ENCODE measurements at regions not wholly inside any gene's neighbourhood (a gene's known extent, or its start where the extent isn't known, plus 50 kb on each side); places are given as distances from the start of the nearest gene placed in this dataset.
"Not testable (repeated sequence)": the region's sequence is repeated elsewhere in the genome, so short reads cannot be mapped to it uniquely, and the experiment has no call there.

GRCh38 chr2:7427293-7428060 is 510.3 kb downstream of the RNF144A start:
- DNase-seq (ENCODE audit: low read depth) = peak; percentile 34

GRCh38 chr2:7428454-7429204 is 511.4 kb downstream of the RNF144A start:
- DNase-seq (ENCODE audit: low read depth) = no peak

- no peak for DNase-seq (ENCODE audit: low read depth)
These were observed 512.5 kb downstream of the RNF144A start for GRCh38 chr2:7429733-7430132.

- DNase-seq (ENCODE audit: low read depth) = no peak
These were observed 513.2 kb downstream of the RNF144A start for GRCh38 chr2:7430421-7430868.

- no peak for DNase-seq (ENCODE audit: low read depth)
These were observed 513.8 kb downstream of the RNF144A start for GRCh38 chr2:7430869-7431641.

GRCh38 chr2:7432436-7432835 is 515.2 kb downstream of the RNF144A start:
- no peak for DNase-seq (ENCODE audit: low read depth)

GRCh38 chr2:7436096-7436906 is 519.1 kb downstream of the RNF144A start:
- DNase-seq (ENCODE audit: low read depth) = no peak

- DNase-seq (ENCODE audit: low read depth) = no peak
These were observed 519.9 kb downstream of the RNF144A start for GRCh38 chr2:7437141-7437540.

- DNase-seq (ENCODE audit: low read depth) = no peak
These were observed 520.8 kb downstream of the RNF144A start for GRCh38 chr2:7437716-7438632.

- DNase-seq (ENCODE audit: low read depth) = no peak
These were observed 521.6 kb downstream of the RNF144A start for GRCh38 chr2:7438855-7439254.

GRCh38 chr2:7440977-7441376 is 523.8 kb downstream of the RNF144A start:
- DNase-seq (ENCODE audit: low read depth) = no peak

- DNase-seq (ENCODE audit: low read depth) = not testable (repeated sequence)
These were observed 524.6 kb downstream of the RNF144A start for GRCh38 chr2:7441841-7442240.

GRCh38 chr2:7444626-7445025 is 527.4 kb downstream of the RNF144A start:
- no peak for DNase-seq (ENCODE audit: low read depth)

- DNase-seq (ENCODE audit: low read depth) = no peak
These were observed 531.5 kb downstream of the RNF144A start for GRCh38 chr2:7448578-7449264.

GRCh38 chr2:7449298-7449697 is 532.1 kb downstream of the RNF144A start:
- no peak for DNase-seq (ENCODE audit: low read depth)

- no peak for DNase-seq (ENCODE audit: low read depth)
These were observed 533.1 kb downstream of the RNF144A start for GRCh38 chr2:7450188-7450832.

GRCh38 chr2:7450833-7451190 is 533.6 kb downstream of the RNF144A start:
- no peak for DNase-seq (ENCODE audit: low read depth)

GRCh38 chr2:7452110-7452876 is 535.1 kb downstream of the RNF144A start:
- DNase-seq (ENCODE audit: low read depth) = no peak

Data from HT1080 (cell line).